SH-SY5Y (cell line): ENCODE measurements at regions not wholly inside any gene's neighbourhood (a gene's known extent, or its start where the extent isn't known, plus 50 kb on each side); places are given as distances from the start of the nearest gene placed in this dataset.

Source experiments
- GATA2 ChIP-seq: IDR thresholded peaks from 2 replicates; pipeline ENCODE4 v1.6.1; 2011; ENCODE audit warnings: mild to moderate bottlenecking, low read depth, low read length
- GATA3 ChIP-seq: IDR thresholded peaks from 2 replicates; pipeline ENCODE4 v1.6.1; 2011; ENCODE audit warnings: low read depth, mild to moderate bottlenecking, low read length, moderate library complexity

GRCh38 chr11:92524542-92524941, 299.9 kb downstream of the FAT3 start:
- TF ChIP-seq GATA3: no peak
- TF ChIP-seq GATA2: no peak
